ENCODE measurements at regions not wholly inside any gene's neighbourhood (a gene's known extent, or its start where the extent isn't known, plus 50 kb on each side); places are given as distances from the start of the nearest gene placed in this dataset.

DNA sequence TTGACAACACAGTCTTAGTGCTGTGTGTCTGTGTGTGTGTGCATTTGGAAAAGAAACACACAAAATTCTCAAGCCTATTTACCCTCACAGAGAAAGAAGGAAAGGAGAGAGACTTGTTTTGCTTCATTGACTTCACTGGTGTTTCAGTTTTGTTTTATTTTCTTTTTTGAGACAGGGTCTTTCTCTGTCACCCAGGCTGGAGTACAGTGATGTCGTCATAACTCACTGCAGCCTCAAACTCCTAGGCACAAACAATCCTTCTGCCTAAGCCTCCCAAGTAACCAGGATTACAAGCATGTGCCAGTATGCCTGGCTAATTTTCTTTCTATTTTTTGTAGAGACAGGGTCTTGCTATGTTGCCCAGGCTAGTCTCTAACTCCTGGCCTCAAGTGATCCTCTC, 636.9 kb downstream of the TAFA4 start:
- dilution Hi-C loops (cut with MboI; ENCODE audit: extremely low pct_ligation_motif_present, low sequenced_read_pairs): no loop called here
- ChIA-PET POLR2A (no interaction called here), CTCF (no interaction called here)

DNA sequence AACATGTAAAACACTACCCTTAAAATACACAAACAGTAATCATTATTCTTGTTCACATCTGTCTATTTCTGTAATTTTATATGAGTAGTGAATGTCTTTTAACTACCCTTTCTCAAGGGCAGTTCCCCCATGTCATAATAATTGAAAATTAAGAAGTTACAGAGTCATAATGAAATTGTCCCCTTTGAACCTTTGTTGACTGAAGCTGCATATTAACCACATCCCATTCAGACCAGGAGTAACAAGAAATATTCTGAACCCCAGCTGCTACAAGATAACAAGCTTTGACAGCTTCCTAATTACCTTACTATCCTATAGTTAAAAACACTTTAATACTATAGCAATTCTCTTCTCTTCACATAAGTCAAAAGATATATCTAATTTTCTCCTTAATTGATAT, 635.9 kb upstream of the SUCLG2 start:
- Histone ChIP-seq H3K9me3 (replicated peaks; ENCODE audit: control insufficient read depth, insufficient read depth, low read length) (no peaks in the 10 kb centered on the region), H3K36me3 (ENCODE audit: control insufficient read depth in 2 of 2, extremely low read depth in 1 of 2, insufficient read depth in 2 of 2, low read length in 2 of 2) (no peaks in the 10 kb centered on the region), H3K27ac (ENCODE audit: insufficient read depth, low read depth, low read length) (no peak overlapping the region), H3K79me2 (ENCODE audit: control insufficient read depth, insufficient read depth, low read length) (no peaks in the 10 kb centered on the region), H3K27me3 (ENCODE audit: control insufficient read depth in 2 of 2, insufficient read depth in 2 of 2, low read length in 2 of 2) (no peaks in the 10 kb centered on the region), H3K4me1 (ENCODE audit: control insufficient read depth, extremely low read depth, insufficient read depth, low read length) (no peaks in the 10 kb centered on the region), H2AFZ (ENCODE audit: low read depth, low read length) (no peak overlapping the region), H3K4me2 (ENCODE audit: insufficient read depth, low read length) (no peak overlapping the region), H4K20me1 (replicated peaks; ENCODE audit: control insufficient read depth, extremely low read depth, insufficient read depth, low read length) (no peaks in the 10 kb centered on the region), H3K4me3 (replicated peaks in 1 of 3; ENCODE audit: insufficient read depth in 1 of 3, low read depth in 1 of 3, low read length in 3 of 3) (no peak overlapping the region), H3K9ac (replicated peaks; ENCODE audit: extremely low read depth, insufficient read depth, low read length) (no peak overlapping the region), H3K9me1 (replicated peaks; ENCODE audit: control insufficient read depth, extremely low read depth, insufficient read depth, low read length) (no peaks in the 10 kb centered on the region)
- TF ChIP-seq MYC (IDR thresholded peaks at IDR 0.05; ENCODE audit: low read depth, low read length) (no peak), POLR2A (IDR thresholded peaks at IDR 0.05; ENCODE audit: low read depth, low read length) (no peak), POLR2AphosphoS5 (IDR thresholded peaks at IDR 0.05; ENCODE audit: insufficient read depth, low read depth, low read length) (no peak), FOS (IDR thresholded peaks at IDR 0.05; ENCODE audit: borderline replicate concordance, insufficient read depth, low read length) (no peak), JUN (IDR thresholded peaks at IDR 0.05; ENCODE audit: borderline replicate concordance, insufficient read depth, insufficient read length, low read depth) (no peak), GATA2 (IDR thresholded peaks at IDR 0.05; ENCODE audit: insufficient read depth, insufficient read length, low read depth, low read length) (no peak), CTCF (IDR thresholded peaks at IDR 0.05; ENCODE audit: extremely low read depth in 1 of 2, insufficient read depth in 1 of 2, low read depth in 1 of 2, low read length in 2 of 2) (no peak), EZH2 (IDR thresholded peaks at IDR 0.05; ENCODE audit: borderline replicate concordance, low read depth, low read length, severe bottlenecking) (no peak)
- DNase-seq (ENCODE audit: low read depth, low spot score): no peak
- dilution Hi-C loops (cut with MboI; ENCODE audit: extremely low pct_ligation_motif_present, low sequenced_read_pairs) (no loop called here), intact Hi-C loops (cut with micrococcal nuclease) (no loop called here)
- ChIA-PET POLR2A (no interaction called here), CTCF (no interaction called here)
- no TSS peak for BruUV-seq (replicated peaks)
- FAIRE-seq: no peak

More for the DNA sequence above, 636.9 kb downstream of the TAFA4 start:
- Histone ChIP-seq H4K20me1 (replicated peaks; ENCODE audit: control insufficient read depth, extremely low read depth, insufficient read depth, low read length) (no peaks in the 10 kb centered on the region), H3K9ac (replicated peaks; ENCODE audit: extremely low read depth, insufficient read depth, low read length) (no peak overlapping the region), H3K9me1 (replicated peaks; ENCODE audit: control insufficient read depth, extremely low read depth, insufficient read depth, low read length) (no peaks in the 10 kb centered on the region), H3K4me2 (ENCODE audit: insufficient read depth, low read length) (no peak overlapping the region), H3K9me3 (replicated peaks; ENCODE audit: control insufficient read depth, insufficient read depth, low read length) (peaks cover 4% of the 10 kb centered on the region), H3K4me1 (ENCODE audit: control insufficient read depth, extremely low read depth, insufficient read depth, low read length) (no peaks in the 10 kb centered on the region), H3K4me3 (replicated peaks in 1 of 3; ENCODE audit: insufficient read depth in 1 of 3, low read depth in 1 of 3, low read length in 3 of 3) (no peak overlapping the region), H3K36me3 (ENCODE audit: control insufficient read depth in 2 of 2, extremely low read depth in 1 of 2, insufficient read depth in 2 of 2, low read length in 2 of 2) (no peaks in the 10 kb centered on the region), H3K79me2 (ENCODE audit: control insufficient read depth, insufficient read depth, low read length) (no peaks in the 10 kb centered on the region), H2AFZ (ENCODE audit: low read depth, low read length) (no peak overlapping the region), H3K27ac (ENCODE audit: insufficient read depth, low read depth, low read length) (no peak overlapping the region), H3K27me3 (ENCODE audit: control insufficient read depth in 2 of 2, insufficient read depth in 2 of 2, low read length in 2 of 2) (no peaks in the 10 kb centered on the region)
- TF ChIP-seq GATA2 (IDR thresholded peaks at IDR 0.05; ENCODE audit: insufficient read depth, insufficient read length, low read depth, low read length): no peak
- FAIRE-seq (no peak), DNase-seq (ENCODE audit: low read depth, low spot score) (no peak)
- BruUV-seq (replicated peaks): no TSS peak
- intact Hi-C loops (cut with micrococcal nuclease): no loop called here

All from endothelial cell of umbilical vein (primary cell).